Endodermal cell (in vitro differentiated cells): ENCODE measurements at regions not wholly inside any gene's neighbourhood (a gene's known extent, or its start where the extent isn't known, plus 50 kb on each side); places are given as distances from the start of the nearest gene placed in this dataset.

ENCODE experiments used
- DNase-seq: peaks from one replicate; pipeline ENCODE4 v3.0.0-alpha.2; 2017
- H3K27ac ChIP-seq: 2 replicates; pipeline ENCODE4 v1.5.1; 2013; ENCODE audit warnings: mild to moderate bottlenecking, low read depth, low read length, moderate library complexity
- H3K27me3 ChIP-seq: 2 replicates; pipeline ENCODE4 v1.6.1; 2013; ENCODE audit warnings: mild to moderate bottlenecking, low read length, moderate library complexity; ENCODE audit not compliant: insufficient read depth, control insufficient read depth, poor library complexity, severe bottlenecking
- H3K36me3 ChIP-seq: 2 replicates; pipeline ENCODE4 v1.7.0; 2013; ENCODE audit warnings: mild to moderate bottlenecking, low read length, moderate library complexity; ENCODE audit not compliant: control insufficient read depth, insufficient read depth
- H3K4me1 ChIP-seq: one replicate; pipeline ENCODE4 v1.7.0; 2013; ENCODE audit warnings: low read length; ENCODE audit not compliant: control insufficient read depth, insufficient read depth
- H3K4me3 ChIP-seq: 2 replicates; pipeline ENCODE4 v1.5.1; 2013; ENCODE audit warnings: mild to moderate bottlenecking, low read length, moderate library complexity
- H3K9ac ChIP-seq: 2 replicates; pipeline ENCODE4 v1.6.1; 2013; ENCODE audit warnings: mild to moderate bottlenecking, low read length, moderate library complexity; ENCODE audit not compliant: poor library complexity, severe bottlenecking; ENCODE audit errors: extremely low read depth
- H3K9me3 ChIP-seq: 2 replicates; pipeline ENCODE4 v1.6.1; 2013; ENCODE audit warnings: mild to moderate bottlenecking, low read length, moderate library complexity; ENCODE audit not compliant: control insufficient read depth
- H3K27ac Mint-ChIP-seq: 2 replicates; pipeline ENCODE4 v1.8.0; 2020; ENCODE audit warnings: mixed read lengths
- H3K27me3 Mint-ChIP-seq: 2 replicates; pipeline ENCODE4 v1.8.0; 2021; ENCODE audit warnings: mild to moderate bottlenecking, mixed read lengths; ENCODE audit not compliant: insufficient read depth
- H3K36me3 Mint-ChIP-seq: 2 replicates; pipeline ENCODE4 v1.8.0; 2020; ENCODE audit warnings: low read depth, mixed read lengths
- H3K4me1 Mint-ChIP-seq: 2 replicates; pipeline ENCODE4 v1.8.0; 2020; ENCODE audit warnings: mixed read lengths
- H3K4me3 Mint-ChIP-seq: 2 replicates; pipeline ENCODE4 v1.8.0; 2020; ENCODE audit warnings: mild to moderate bottlenecking, moderate library complexity, mixed read lengths
- H3K9me3 Mint-ChIP-seq: 2 replicates; pipeline ENCODE4 v1.8.0; 2020; ENCODE audit warnings: mild to moderate bottlenecking, mixed read lengths
- WGBS, 2 experiments: methylation state at CpG; one replicate each; pipeline versions ENCODE4 v1.1.5 to v1.1.7; 2013; ENCODE audit warnings: missing lambda C conversion rate in 2 of 2, mixed read lengths in 1 of 2; ENCODE audit not compliant: insufficient coverage in 1 of 2, insufficient read length in 1 of 2; 5-methylcytosine and 5-hydroxymethylcytosine counted together
- TF ChIP-seq, protein P1 (sequence below): fragments of 200-600 bp; sonication (generic); conservative IDR thresholded peaks from 2 replicates; pipeline ENCODE4 v1.5.0; 2021; ENCODE audit warnings: antibody characterized with exemption, mild to moderate bottlenecking

DNA sequence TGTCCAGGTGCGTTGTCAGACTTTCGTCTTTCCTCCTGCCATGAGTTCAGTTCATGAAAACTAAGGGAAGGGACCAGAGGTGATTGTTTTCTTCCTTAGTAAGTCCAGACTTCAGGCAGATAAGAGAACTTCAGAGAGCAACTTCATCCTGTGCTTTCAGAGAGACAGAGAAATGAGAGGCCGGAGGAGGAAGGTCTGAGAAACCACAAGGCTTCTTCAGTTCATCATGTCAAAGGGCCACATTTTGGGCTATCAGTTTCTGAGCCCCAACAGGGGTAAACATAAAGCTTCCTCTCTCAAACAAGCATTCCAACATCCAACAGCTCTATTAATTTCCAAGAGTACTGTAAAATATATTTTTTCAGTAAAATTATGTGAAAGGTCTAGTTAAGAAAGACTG, 668.4 kb upstream of the NRP1 start:
- no peaks in the 10 kb centered on the region for H3K27me3 Mint-ChIP-seq

DNA sequence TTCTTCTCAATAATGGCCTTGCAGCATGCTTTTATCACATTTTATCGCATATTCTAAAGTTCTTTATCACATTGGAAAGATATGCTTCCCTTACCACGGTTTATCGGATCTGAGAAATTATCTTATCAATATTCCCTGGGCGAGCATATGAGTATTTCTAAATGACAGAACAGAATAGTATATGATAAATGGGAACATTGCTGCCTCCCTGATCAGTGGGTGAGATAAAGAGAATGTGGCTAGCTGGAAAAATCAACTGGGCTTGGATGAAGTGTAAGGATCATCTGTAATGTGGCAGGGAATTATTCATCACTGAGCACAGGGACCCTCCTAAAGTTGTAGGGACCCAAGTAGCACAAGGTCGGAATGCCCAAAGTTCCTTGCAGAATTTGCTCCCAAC, 667.4 kb upstream of the NRP1 start:
- Histone ChIP-seq H3K4me1 (no peaks in the 10 kb centered on the region), H3K27ac (no peak overlapping the region), H3K4me3 (no peak overlapping the region), H3K27me3 (no peaks in the 10 kb centered on the region), H3K9me3 (no peaks in the 10 kb centered on the region), H3K36me3 (no peaks in the 10 kb centered on the region), H3K9ac (no peak overlapping the region)
- TF ChIP-seq, protein P1, sequence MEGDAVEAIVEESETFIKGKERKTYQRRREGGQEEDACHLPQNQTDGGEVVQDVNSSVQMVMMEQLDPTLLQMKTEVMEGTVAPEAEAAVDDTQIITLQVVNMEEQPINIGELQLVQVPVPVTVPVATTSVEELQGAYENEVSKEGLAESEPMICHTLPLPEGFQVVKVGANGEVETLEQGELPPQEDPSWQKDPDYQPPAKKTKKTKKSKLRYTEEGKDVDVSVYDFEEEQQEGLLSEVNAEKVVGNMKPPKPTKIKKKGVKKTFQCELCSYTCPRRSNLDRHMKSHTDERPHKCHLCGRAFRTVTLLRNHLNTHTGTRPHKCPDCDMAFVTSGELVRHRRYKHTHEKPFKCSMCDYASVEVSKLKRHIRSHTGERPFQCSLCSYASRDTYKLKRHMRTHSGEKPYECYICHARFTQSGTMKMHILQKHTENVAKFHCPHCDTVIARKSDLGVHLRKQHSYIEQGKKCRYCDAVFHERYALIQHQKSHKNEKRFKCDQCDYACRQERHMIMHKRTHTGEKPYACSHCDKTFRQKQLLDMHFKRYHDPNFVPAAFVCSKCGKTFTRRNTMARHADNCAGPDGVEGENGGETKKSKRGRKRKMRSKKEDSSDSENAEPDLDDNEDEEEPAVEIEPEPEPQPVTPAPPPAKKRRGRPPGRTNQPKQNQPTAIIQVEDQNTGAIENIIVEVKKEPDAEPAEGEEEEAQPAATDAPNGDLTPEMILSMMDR: no peak
- Mint-ChIP-seq H3K4me3 (no peak overlapping the region), H3K9me3 (no peaks in the 10 kb centered on the region), H3K27ac (no peak overlapping the region), H3K36me3 (no peaks in the 10 kb centered on the region), H3K4me1 (peaks cover 4% of the 10 kb centered on the region), H3K27me3 (no peaks in the 10 kb centered on the region)
- WGBS, 2 experiments: 92 to 98% methylated on average over 5 of the region's 5 CpGs
- no peak for DNase-seq

More for the DNA sequence above, 668.4 kb upstream of the NRP1 start:
- Mint-ChIP-seq H3K4me1 (peaks cover 12% of the 10 kb centered on the region), H3K9me3 (no peaks in the 10 kb centered on the region), H3K27ac (no peak overlapping the region), H3K36me3 (no peaks in the 10 kb centered on the region), H3K4me3 (no peak overlapping the region)
- Histone ChIP-seq H3K4me3 (no peak overlapping the region), H3K27me3 (no peaks in the 10 kb centered on the region), H3K36me3 (no peaks in the 10 kb centered on the region), H3K9ac (no peak overlapping the region), H3K4me1 (no peaks in the 10 kb centered on the region), H3K9me3 (no peaks in the 10 kb centered on the region), H3K27ac (no peak overlapping the region)
- DNase-seq: no peak
- TF ChIP-seq, protein P1: no peak
- 86 to 98% methylated on average over 3 of the region's 3 CpGs for WGBS, 2 experiments

DNA sequence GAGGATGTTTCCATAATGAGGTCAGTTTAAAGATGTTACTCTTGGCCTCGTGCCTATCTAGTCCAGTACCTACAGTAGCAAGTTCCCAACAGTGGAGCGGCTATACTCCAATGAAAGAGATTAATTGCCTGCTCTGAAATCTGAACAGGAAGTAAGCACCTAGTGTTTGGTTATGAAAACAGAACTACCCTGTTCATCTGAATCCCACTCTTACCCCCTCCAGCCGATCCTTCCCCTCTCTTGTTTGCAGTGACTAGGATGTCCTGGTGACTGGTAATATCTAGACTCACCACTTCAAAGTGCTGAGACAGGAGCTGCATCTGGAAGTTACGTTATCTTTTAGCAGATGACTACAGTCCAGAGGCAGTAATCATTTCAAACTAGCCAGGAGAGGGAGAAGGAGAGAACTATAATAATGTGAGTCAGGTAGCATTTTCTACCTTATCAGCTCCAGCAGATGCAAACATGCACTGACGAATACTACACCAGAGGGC, 666.7 kb upstream of the NRP1 start:
- Histone ChIP-seq H3K27me3 (no peaks in the 10 kb centered on the region), H3K36me3 (no peaks in the 10 kb centered on the region), H3K4me3 (no peak overlapping the region), H3K9ac (no peak overlapping the region), H3K27ac (no peak overlapping the region), H3K4me1 (no peaks in the 10 kb centered on the region), H3K9me3 (no peaks in the 10 kb centered on the region)
- no peaks in the 10 kb centered on the region for H3K4me1 Mint-ChIP-seq
- no peak for DNase-seq
- H3K36me3 Mint-ChIP-seq: no peaks in the 10 kb centered on the region
- H3K27ac Mint-ChIP-seq: no peak overlapping the region
- no peaks in the 10 kb centered on the region for H3K27me3 Mint-ChIP-seq
- no peak overlapping the region for H3K4me3 Mint-ChIP-seq
- TF ChIP-seq, protein P1: no peak
- 77 to 88% methylated on average over 2 to 5 of the region's 5 CpGs for WGBS, 2 experiments
- H3K9me3 Mint-ChIP-seq: no peaks in the 10 kb centered on the region
